ENCODE measurements at regions not wholly inside any gene's neighbourhood (a gene's known extent, or its start where the extent isn't known, plus 50 kb on each side); places are given as distances from the start of the nearest gene placed in this dataset.

DNA sequence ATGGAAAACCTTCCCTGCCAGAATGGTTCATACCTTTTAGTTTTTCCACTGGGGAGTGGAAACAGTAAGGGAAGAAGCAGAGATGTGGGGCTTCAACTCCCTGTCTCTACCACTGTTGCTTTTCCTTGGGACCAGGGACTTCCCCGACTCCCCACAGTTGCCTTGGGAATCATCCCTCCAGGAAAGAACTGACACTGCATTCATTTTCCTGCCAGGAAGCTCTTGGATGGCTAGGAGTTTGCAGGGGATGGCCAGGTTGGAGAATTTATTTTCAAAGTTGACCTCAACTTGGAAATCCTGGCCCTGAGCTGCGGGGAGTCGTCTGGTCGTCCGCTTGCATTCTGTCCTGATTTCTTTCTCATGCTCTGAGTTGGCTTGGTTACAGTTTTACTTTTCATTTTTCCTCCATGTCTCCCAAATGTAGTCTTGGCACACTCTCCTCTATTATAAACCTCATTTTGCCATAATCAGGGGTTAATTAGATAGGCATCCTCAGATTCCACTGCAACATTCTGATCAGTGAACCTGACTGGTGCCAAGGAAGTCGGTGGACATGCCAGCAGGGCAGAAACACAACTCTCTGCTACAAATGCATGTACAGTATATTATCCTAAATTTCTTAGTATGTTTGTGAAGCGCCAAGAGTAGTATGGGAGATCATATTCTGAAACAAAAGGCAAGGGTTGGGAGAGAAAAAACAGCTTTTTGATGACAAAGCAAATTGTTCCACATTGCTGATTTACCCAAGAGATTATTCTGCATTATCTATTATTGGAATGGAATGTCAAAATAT, 220.5 kb upstream of the XYLT1 start:
- TF ChIP-seq, protein P1, sequence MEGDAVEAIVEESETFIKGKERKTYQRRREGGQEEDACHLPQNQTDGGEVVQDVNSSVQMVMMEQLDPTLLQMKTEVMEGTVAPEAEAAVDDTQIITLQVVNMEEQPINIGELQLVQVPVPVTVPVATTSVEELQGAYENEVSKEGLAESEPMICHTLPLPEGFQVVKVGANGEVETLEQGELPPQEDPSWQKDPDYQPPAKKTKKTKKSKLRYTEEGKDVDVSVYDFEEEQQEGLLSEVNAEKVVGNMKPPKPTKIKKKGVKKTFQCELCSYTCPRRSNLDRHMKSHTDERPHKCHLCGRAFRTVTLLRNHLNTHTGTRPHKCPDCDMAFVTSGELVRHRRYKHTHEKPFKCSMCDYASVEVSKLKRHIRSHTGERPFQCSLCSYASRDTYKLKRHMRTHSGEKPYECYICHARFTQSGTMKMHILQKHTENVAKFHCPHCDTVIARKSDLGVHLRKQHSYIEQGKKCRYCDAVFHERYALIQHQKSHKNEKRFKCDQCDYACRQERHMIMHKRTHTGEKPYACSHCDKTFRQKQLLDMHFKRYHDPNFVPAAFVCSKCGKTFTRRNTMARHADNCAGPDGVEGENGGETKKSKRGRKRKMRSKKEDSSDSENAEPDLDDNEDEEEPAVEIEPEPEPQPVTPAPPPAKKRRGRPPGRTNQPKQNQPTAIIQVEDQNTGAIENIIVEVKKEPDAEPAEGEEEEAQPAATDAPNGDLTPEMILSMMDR (conservative IDR thresholded peaks at IDR 0.05; ENCODE audit: low read length): no peak
- TF ChIP-seq EZH2phosphoT487 (IDR thresholded peaks at IDR 0.05; ENCODE audit: borderline replicate concordance, low read depth, low read length): no peak
